ENCODE measurements at regions not wholly inside any gene's neighbourhood (a gene's known extent, or its start where the extent isn't known, plus 50 kb on each side); places are given as distances from the start of the nearest gene placed in this dataset.
"Not testable (repeated sequence)": the region's sequence is repeated elsewhere in the genome, so short reads cannot be mapped to it uniquely, and the experiment has no call there.

- DNase-seq: no peak
These were observed 66.9 kb upstream of the GSC start for GRCh38 chr14:94836849-94837248.

- no peak for DNase-seq
These were observed 63.7 kb upstream of the GSC start for GRCh38 chr14:94833633-94834032.

GRCh38 chr14:94831085-94831484, 61.2 kb upstream of the GSC start:
- DNase-seq: no peak

- peak; percentile 94 for DNase-seq
These were observed 58.0 kb upstream of the GSC start for GRCh38 chr14:94827711-94828447.

- DNase-seq: no peak
These were observed 56.9 kb upstream of the GSC start for GRCh38 chr14:94826774-94827173.

GRCh38 chr14:94823556-94824341, 53.8 kb upstream of the GSC start:
- DNase-seq: no peak

GRCh38 chr14:94821705-94822104, 51.8 kb upstream of the GSC start:
- no peak for DNase-seq

- DNase-seq: not testable (repeated sequence)
These were observed 51.0 kb upstream of the GSC start for GRCh38 chr14:94820932-94821331.

Data from muscle of arm (tissue), 1 donor.